Upper lobe of left lung (tissue), 6 donors: ENCODE measurements at regions not wholly inside any gene's neighbourhood (a gene's known extent, or its start where the extent isn't known, plus 50 kb on each side); places are given as distances from the start of the nearest gene placed in this dataset.
A peak's percentile ranks its signal among the peaks of the same experiment; 100 is the strongest.

Source experiments
- ATAC-seq, 2 donors: fragments of 200-7000 bp; cut with Tn5 transposase; one replicate each; pipeline ENCODE4 v1.9.1; 2022; ENCODE audit warnings: mild to moderate bottlenecking in 2 of 2, moderate library complexity in 2 of 2; ENCODE audit not compliant: low FRiP score in 2 of 2
- DNase-seq, 2 donors: peaks; one replicate each; pipeline ENCODE4 v3.0.0-alpha.2; 2019 to 2020
- H3K27ac ChIP-seq, 4 donors: fragments of 200-600 bp; sonication (generic); one replicate each; pipeline ENCODE4 v1.5.1; 2016 to 2019
- H3K27me3 ChIP-seq, 4 donors: fragments of 200-600 bp; sonication (generic); one replicate each; pipeline ENCODE4 v1.5.1; 2017 to 2019
- H3K36me3 ChIP-seq, 4 donors: fragments of 200-600 bp; sonication (generic); one replicate each; pipeline ENCODE4 v1.5.1; 2016 to 2019
- H3K4me1 ChIP-seq, 4 donors: fragments of 200-600 bp; sonication (generic); one replicate each; pipeline ENCODE4 v1.5.1; 2018 to 2019
- H3K4me3 ChIP-seq, 4 donors: fragments of 200-600 bp; sonication (generic); one replicate each; pipeline ENCODE4 v1.5.1; 2017 to 2019; ENCODE audit warnings: mild to moderate bottlenecking in 2 of 4, moderate library complexity in 1 of 4
- H3K9me3 ChIP-seq, 4 donors: fragments of 200-600 bp; sonication (generic); one replicate each; pipeline ENCODE4 v1.5.1; 2018 to 2019
- CTCF ChIP-seq, 6 experiments: fragments of 450-650 bp in 4 of 6; fragments of 200-600 bp in 2 of 6; sonication (generic) in 2 of 6; IDR thresholded peaks; one replicate each; pipeline ENCODE4 v1.5.1; 2016 to 2019; ENCODE audit warnings: antibody characterized with exemption in 6 of 6
- EP300 ChIP-seq, 4 donors: sonication (generic); formaldehyde crosslinking; IDR thresholded peaks; one replicate each; pipeline ENCODE4 v1.5.1; 2017; ENCODE audit warnings: antibody characterized with exemption in 4 of 4, control low read depth in 2 of 4
- POLR2A ChIP-seq, 4 donors: fragments of 450-650 bp; IDR thresholded peaks; one replicate each; pipeline ENCODE4 v1.5.1; 2016 to 2017; ENCODE audit warnings: antibody characterized with exemption in 4 of 4, mild to moderate bottlenecking in 2 of 4
- POLR2AphosphoS5 ChIP-seq, 2 donors: sonication (generic); formaldehyde crosslinking; IDR thresholded peaks; one replicate each; pipeline ENCODE4 v1.5.1; 2017; ENCODE audit warnings: antibody characterized with exemption in 2 of 2
- WGBS, 2 donors: methylation state at CpG; one replicate each; pipeline ENCODE4 v1.1.5; 2017 to 2018; 5-methylcytosine and 5-hydroxymethylcytosine counted together
- donor health status: DM: no; HTN: no; CAD: no; lungs with moderate emphysema.
- donor health status: DM: no; HTN: yes; CAD: no; lungs with severe emphysema.

- DNase-seq (no peak), ATAC-seq (no peak)
- TF ChIP-seq POLR2A (IDR thresholded peaks at IDR 0.05): no peak
- TF ChIP-seq POLR2AphosphoS5 (IDR thresholded peaks at IDR 0.05): no peak
- TF ChIP-seq CTCF (IDR thresholded peaks at IDR 0.05): peak in 1 of 6 experiments; percentile 25
- no peak overlapping the region for H3K27ac ChIP-seq
- no peaks in the 10 kb centered on the region for H3K4me1 ChIP-seq
- 18% methylated on average over 1 of the region's 3 CpGs; no CpG with 5 or more reads in 1 of the 2 donors for WGBS, 2 donors
- H3K9me3 ChIP-seq: no peaks in the 10 kb centered on the region
- no peaks in the 10 kb centered on the region for H3K27me3 ChIP-seq
- H3K4me3 ChIP-seq: no peak overlapping the region
- H3K36me3 ChIP-seq: no peaks in the 10 kb centered on the region
These were observed 528.7 kb upstream of the TSPY4 start for GRCh38 chrY:8808611-8809010.

- Histone ChIP-seq H3K27ac (no peak overlapping the region), H3K4me3 (no peak overlapping the region), H3K4me1 (no peaks in the 10 kb centered on the region), H3K27me3 (no peaks in the 10 kb centered on the region), H3K9me3 (no peaks in the 10 kb centered on the region), H3K36me3 (no peaks in the 10 kb centered on the region)
- no peak for TF ChIP-seq POLR2A (IDR thresholded peaks at IDR 0.05)
- TF ChIP-seq EP300 (IDR thresholded peaks at IDR 0.05): no peak
- no peak for TF ChIP-seq CTCF (IDR thresholded peaks at IDR 0.05)
- no peak for TF ChIP-seq POLR2AphosphoS5 (IDR thresholded peaks at IDR 0.05)
- DNase-seq (no peak), ATAC-seq (no peak)
- 70% methylated on average over 2 of the region's 2 CpGs; no CpG with 5 or more reads in 1 of the 2 donors for WGBS, 2 donors
These were observed 528.2 kb upstream of the TSPY4 start for GRCh38 chrY:8809076-8809475.

- Histone ChIP-seq H3K9me3 (no peaks in the 10 kb centered on the region), H3K27ac (no peak overlapping the region), H3K4me3 (no peak overlapping the region), H3K4me1 (no peaks in the 10 kb centered on the region), H3K36me3 (no peaks in the 10 kb centered on the region), H3K27me3 (no peaks in the 10 kb centered on the region)
- 26% methylated on average over 2 of the region's 2 CpGs; no CpG with 5 or more reads in 1 of the 2 donors for WGBS, 2 donors
- ATAC-seq (no peak), DNase-seq (no peak)
- no peak for TF ChIP-seq POLR2A (IDR thresholded peaks at IDR 0.05)
- TF ChIP-seq CTCF (IDR thresholded peaks at IDR 0.05): no peak
- no peak for TF ChIP-seq EP300 (IDR thresholded peaks at IDR 0.05)
- no peak for TF ChIP-seq POLR2AphosphoS5 (IDR thresholded peaks at IDR 0.05)
These were observed 523.1 kb upstream of the TSPY4 start for GRCh38 chrY:8814143-8814542.

- no peaks in the 10 kb centered on the region for H3K27me3 ChIP-seq
- no peaks in the 10 kb centered on the region for H3K4me1 ChIP-seq
- H3K4me3 ChIP-seq: no peak overlapping the region
- no peaks in the 10 kb centered on the region for H3K36me3 ChIP-seq
- WGBS, 2 donors: 21% methylated on average over 1 of the region's 1 CpG; no CpG with 5 or more reads in 1 of the 2 donors
- no peak for DNase-seq
- TF ChIP-seq CTCF (IDR thresholded peaks at IDR 0.05) (no peak), POLR2A (IDR thresholded peaks at IDR 0.05) (no peak), POLR2AphosphoS5 (IDR thresholded peaks at IDR 0.05) (no peak), EP300 (IDR thresholded peaks at IDR 0.05) (no peak)
- H3K27ac ChIP-seq: no peak overlapping the region
- H3K9me3 ChIP-seq: no peaks in the 10 kb centered on the region
- ATAC-seq: no peak
These were observed 521.6 kb upstream of the TSPY4 start for GRCh38 chrY:8815616-8816015.

- H3K9me3 ChIP-seq: no peaks in the 10 kb centered on the region
- H3K4me3 ChIP-seq: no peak overlapping the region
- no peak for TF ChIP-seq EP300 (IDR thresholded peaks at IDR 0.05)
- TF ChIP-seq POLR2A (IDR thresholded peaks at IDR 0.05): no peak
- TF ChIP-seq CTCF (IDR thresholded peaks at IDR 0.05): no peak
- TF ChIP-seq POLR2AphosphoS5 (IDR thresholded peaks at IDR 0.05): no peak
- H3K36me3 ChIP-seq: no peaks in the 10 kb centered on the region
- H3K4me1 ChIP-seq: no peaks in the 10 kb centered on the region
- WGBS, 2 donors: 41% methylated on average over 4 of the region's 4 CpGs; no CpG with 5 or more reads in 1 of the 2 donors
- DNase-seq: no peak
- ATAC-seq: no peak
- no peaks in the 10 kb centered on the region for H3K27me3 ChIP-seq
- H3K27ac ChIP-seq: no peak overlapping the region
These were observed 517.2 kb upstream of the TSPY4 start for GRCh38 chrY:8820032-8820431.
